ENCODE measurements at regions not wholly inside any gene's neighbourhood (a gene's known extent, or its start where the extent isn't known, plus 50 kb on each side); places are given as distances from the start of the nearest gene placed in this dataset.
"Not testable (repeated sequence)": the region's sequence is repeated elsewhere in the genome, so short reads cannot be mapped to it uniquely, and the experiment has no call there.

DNA sequence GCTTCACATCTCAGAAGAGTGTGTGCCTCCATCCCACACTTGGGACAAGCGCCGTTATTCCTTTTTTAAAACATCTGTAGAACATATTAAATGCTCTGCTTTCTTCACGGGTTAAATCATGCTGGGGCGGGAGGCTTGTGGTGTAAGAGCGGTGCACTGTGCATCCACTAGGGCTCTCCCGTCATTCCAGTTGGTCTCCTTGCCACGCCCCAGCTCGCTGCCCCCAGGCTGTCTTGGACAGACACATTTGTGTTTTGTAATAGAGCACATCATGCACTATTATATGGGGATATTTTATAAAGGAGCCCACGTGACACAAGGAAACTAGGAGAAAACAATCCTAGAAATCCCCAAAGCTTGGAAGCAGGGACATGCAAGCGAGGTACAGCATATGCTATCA, 87.7 kb upstream of the PLGLB2 start:
- not testable (repeated sequence) for TF ChIP-seq CTCF (optimal IDR thresholded peaks at IDR 0.05 in 1 of 3, IDR thresholded peaks at IDR 0.05 in 1 of 3, conservative IDR thresholded peaks at IDR 0.05 in 1 of 3; ENCODE audit: extremely low read depth in 1 of 3, insufficient read depth in 2 of 3, low read length in 3 of 3); EZH2 (IDR thresholded peaks at IDR 0.05; ENCODE audit: low read length)
